ENCODE measurements at regions not wholly inside any gene's neighbourhood (a gene's known extent, or its start where the extent isn't known, plus 50 kb on each side); places are given as distances from the start of the nearest gene placed in this dataset.
"Not testable (repeated sequence)": the region's sequence is repeated elsewhere in the genome, so short reads cannot be mapped to it uniquely, and the experiment has no call there.

GRCh38 chr6:81937296-81937937 lies 184.9 kb upstream of the TENT5A start:
- DNase-seq (ENCODE audit: low read depth, low spot score): no peak
- no peak overlapping the region for H3K4me3 ChIP-seq (ENCODE audit: low read length)

GRCh38 chr6:81934936-81935335 lies 182.5 kb upstream of the TENT5A start:
- DNase-seq (ENCODE audit: low read depth, low spot score): no peak

GRCh38 chr6:81933608-81934051 lies 181.1 kb upstream of the TENT5A start:
- no peak overlapping the region for H3K4me3 ChIP-seq (ENCODE audit: low read length)
- no peak for DNase-seq (ENCODE audit: low read depth, low spot score)

More at GRCh38 chr6:81934936-81935335, 182.5 kb upstream of the TENT5A start:
- H3K4me3 ChIP-seq (ENCODE audit: low read length): no peak overlapping the region

- DNase-seq (ENCODE audit: low read depth, low spot score): no peak
Measured at GRCh38 chr6:81933089-81933488, 180.6 kb upstream of the TENT5A start.

GRCh38 chr6:81932448-81932847 lies 180.0 kb upstream of the TENT5A start:
- H3K4me3 ChIP-seq (ENCODE audit: low read length); DNase-seq (ENCODE audit: low read depth, low spot score): not testable (repeated sequence)

More at GRCh38 chr6:81933089-81933488, 180.6 kb upstream of the TENT5A start:
- no peak overlapping the region for H3K4me3 ChIP-seq (ENCODE audit: low read length)

- H3K4me3 ChIP-seq (ENCODE audit: low read length): no peak overlapping the region
- no peak for DNase-seq (ENCODE audit: low read depth, low spot score)
Measured at GRCh38 chr6:81929828-81930227, 177.3 kb upstream of the TENT5A start.

- H3K4me3 ChIP-seq (ENCODE audit: low read length): no peak overlapping the region
- no peak for DNase-seq (ENCODE audit: low read depth, low spot score)
Measured at GRCh38 chr6:81925201-81925600, 172.7 kb upstream of the TENT5A start.

- no peak overlapping the region for H3K4me3 ChIP-seq (ENCODE audit: low read length)
- no peak for DNase-seq (ENCODE audit: low read depth, low spot score)
Measured at GRCh38 chr6:81909981-81910900, 157.8 kb upstream of the TENT5A start.

GRCh38 chr6:81909162-81909561 lies 156.7 kb upstream of the TENT5A start:
- no peak overlapping the region for H3K4me3 ChIP-seq (ENCODE audit: low read length)
- DNase-seq (ENCODE audit: low read depth, low spot score): no peak

- H3K4me3 ChIP-seq (ENCODE audit: low read length): no peak overlapping the region
- no peak for DNase-seq (ENCODE audit: low read depth, low spot score)
Measured at GRCh38 chr6:81906709-81907204, 154.3 kb upstream of the TENT5A start.

- no peak overlapping the region for H3K4me3 ChIP-seq (ENCODE audit: low read length)
- no peak for DNase-seq (ENCODE audit: low read depth, low spot score)
Measured at GRCh38 chr6:81906041-81906440, 153.6 kb upstream of the TENT5A start.

GRCh38 chr6:81901551-81901966 lies 149.1 kb upstream of the TENT5A start:
- DNase-seq (ENCODE audit: low read depth, low spot score): no peak

GRCh38 chr6:81900616-81901015 lies 148.1 kb upstream of the TENT5A start:
- H3K4me3 ChIP-seq (ENCODE audit: low read length): no peak overlapping the region
- no peak for DNase-seq (ENCODE audit: low read depth, low spot score)

More at GRCh38 chr6:81901551-81901966, 149.1 kb upstream of the TENT5A start:
- no peak overlapping the region for H3K4me3 ChIP-seq (ENCODE audit: low read length)

- no peak overlapping the region for H3K4me3 ChIP-seq (ENCODE audit: low read length)
- DNase-seq (ENCODE audit: low read depth, low spot score): no peak
Measured at GRCh38 chr6:81897793-81898192, 145.3 kb upstream of the TENT5A start.

- DNase-seq (ENCODE audit: low read depth, low spot score): no peak
- no peak overlapping the region for H3K4me3 ChIP-seq (ENCODE audit: low read length)
Measured at GRCh38 chr6:81896525-81897503, 144.3 kb upstream of the TENT5A start.

GRCh38 chr6:81895511-81896185 lies 143.2 kb upstream of the TENT5A start:
- no peak for DNase-seq (ENCODE audit: low read depth, low spot score)
- H3K4me3 ChIP-seq (ENCODE audit: low read length): no peak overlapping the region

GRCh38 chr6:81894788-81895271 lies 142.3 kb upstream of the TENT5A start:
- no peak overlapping the region for H3K4me3 ChIP-seq (ENCODE audit: low read length)
- no peak for DNase-seq (ENCODE audit: low read depth, low spot score)

GRCh38 chr6:81894306-81894705 lies 141.8 kb upstream of the TENT5A start:
- no peak overlapping the region for H3K4me3 ChIP-seq (ENCODE audit: low read length)
- DNase-seq (ENCODE audit: low read depth, low spot score): no peak

Measured in Jurkat, Clone E6-1 (cell line).